Heart left ventricle (tissue), 16 donors: ENCODE measurements at regions not wholly inside any gene's neighbourhood (a gene's known extent, or its start where the extent isn't known, plus 50 kb on each side); places are given as distances from the start of the nearest gene placed in this dataset.

Experiments used
- ATAC-seq, 4 donors: fragments of 200-7000 bp; cut with Tn5 transposase; one replicate each; pipeline ENCODE4 v1.9.1; 2020 to 2022; ENCODE audit warnings: moderate library complexity in 4 of 4, mild to moderate bottlenecking in 3 of 4, moderate number of reproducible peaks in 1 of 4
- DNase-seq, 5 donors: peaks; one replicate each; pipeline ENCODE4 v3.0.0-alpha.2; 2020
- H3K27ac ChIP-seq, 12 donors: fragments of 200-600 bp; sonication (generic) in 4 of 12; one replicate each; pipeline versions ENCODE4 v1.5.0 to v1.8.0; 2016 to 2022; ENCODE audit warnings: mild to moderate bottlenecking in 2 of 12
- H3K27me3 ChIP-seq, 9 donors: fragments of 200-600 bp; sonication (generic) in 2 of 9; one replicate each; pipeline versions ENCODE4 v1.5.1 to v1.8.0; 2016 to 2022; ENCODE audit warnings: mild to moderate bottlenecking in 3 of 9
- H3K36me3 ChIP-seq, 9 donors: fragments of 200-600 bp; sonication (generic) in 2 of 9; one replicate each; pipeline versions ENCODE4 v1.5.0 to v1.8.0; 2018 to 2022; ENCODE audit warnings: mild to moderate bottlenecking in 2 of 9
- H3K4me1 ChIP-seq, 12 donors: fragments of 200-600 bp; sonication (generic) in 4 of 12; one replicate each; pipeline versions ENCODE4 v1.5.0 to v1.8.0; 2016 to 2022; ENCODE audit warnings: mild to moderate bottlenecking in 3 of 12
- H3K4me3 ChIP-seq, 12 donors: fragments of 200-600 bp; sonication (generic) in 4 of 12; one replicate each; pipeline versions ENCODE4 v1.5.0 to v1.8.0; 2017 to 2022; ENCODE audit warnings: mild to moderate bottlenecking in 9 of 12, moderate library complexity in 4 of 12
- H3K9me3 ChIP-seq, 12 donors: fragments of 200-600 bp; sonication (generic) in 4 of 12; one replicate each; pipeline versions ENCODE4 v1.5.0 to v1.8.0; 2016 to 2022; ENCODE audit warnings: mild to moderate bottlenecking in 1 of 12
- CTCF ChIP-seq, 12 donors: fragments of 200-600 bp; sonication (generic) in 4 of 12; IDR thresholded peaks; one replicate each; pipeline versions ENCODE4 v1.5.0 to v1.8.0; 2018 to 2022; ENCODE audit warnings: antibody characterized with exemption in 12 of 12, mild to moderate bottlenecking in 5 of 12
- POLR2A ChIP-seq, 2 donors: fragments of 450-650 bp; IDR thresholded peaks; one replicate each; pipeline ENCODE4 v1.6.1; 2017; ENCODE audit warnings: antibody characterized with exemption in 2 of 2, mild to moderate bottlenecking in 2 of 2, moderate library complexity in 2 of 2
- WGBS, 4 donors: extraction: QIAGEN DNeasy Blood & Tissue Kit in 2 of 4; methylation state at CpG; one replicate each; pipeline versions ENCODE4 v1.1.5 to v1.1.7; 2013 to 2018; 5-methylcytosine and 5-hydroxymethylcytosine counted together
- intact Hi-C, 10 donors: fragments of 100-400 bp; cut with DNase I; formaldehyde crosslinking; loops; one replicate each; pipeline versions ENCODE4 v1.11.1 to v1.14.2; 2022
- donor health status: ischemic (EF 13 %, LVEDD 7.1; RV severe dilation, severe dysfunction).
- donor health status: healthy with polysubstance abuse.
- donor health status: DM: no; HTN: yes; CAD: no.
- donor health status: DM: no; HTN: no; CAD: no.
- donor health status: ischemic (EF 25% LVEDD 6.9; RV normal size, moderate dysfunction).
- donor health status: ischemic (EF 25% LVEDD 5.7; RV mildly dilated, moderate dysfunction).
- donor health status: healthy.
- donor health status: DM: yes; HTN: yes; CAD: no.
- donor health status: ischemic (EF 35%, LVEDD 5.7; RV mildly dilated, moderate dysfunction).
- donor health status: nonischemic (EF 11% LVEDD 7.7; RV severe dilation, severe dysfunction).
- donor health status: DM: yes; HTN: yes; CAD: no.
- donor health status: PGD.
- donor health status: ischemic (EF 29% LVEDD 5.4; RV normal size, mild dysfunction).
- donor health status: nonischemic (EF 23%, LVEDD 6.1; RV moderate dilation, normal function).

GRCh38 chr2:164243315-164243714, 378.0 kb downstream of the GRB14 start:
- no peaks in the 10 kb centered on the region for H3K9me3 ChIP-seq
- no peak overlapping the region for H3K27ac ChIP-seq
- intact Hi-C loops: no loop called here
- TF ChIP-seq POLR2A (IDR thresholded peaks at IDR 0.05): no peak
- no peak for TF ChIP-seq CTCF (IDR thresholded peaks at IDR 0.05)
- H3K36me3 ChIP-seq: no peaks in the 10 kb centered on the region
- H3K4me3 ChIP-seq: no peak overlapping the region
- DNase-seq (no peak), ATAC-seq (no peak)
- no peaks in the 10 kb centered on the region for H3K4me1 ChIP-seq
- H3K27me3 ChIP-seq: no peaks in the 10 kb centered on the region

DNA sequence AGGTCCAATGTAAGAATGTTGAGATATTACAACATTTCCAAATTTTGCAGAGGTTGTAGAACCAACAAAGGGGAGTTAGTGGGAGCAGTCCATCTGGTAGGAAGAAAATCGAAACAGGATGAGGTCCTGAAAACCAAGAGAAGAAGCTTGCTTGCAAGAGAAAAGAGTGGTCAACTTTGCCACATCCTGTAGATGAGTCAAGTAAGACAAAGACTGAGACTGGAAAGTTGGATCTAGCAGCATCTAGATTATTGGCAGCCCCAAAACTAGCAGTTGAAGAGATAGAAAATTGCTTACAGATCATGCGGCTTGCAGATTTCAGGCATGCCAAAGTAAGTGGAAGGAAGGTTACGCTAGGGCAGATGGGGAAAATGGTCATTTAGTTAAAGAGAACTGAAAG, 378.9 kb downstream of the GRB14 start:
- DNase-seq (no peak), ATAC-seq (no peak)
- H3K4me3 ChIP-seq: no peak overlapping the region
- H3K36me3 ChIP-seq: no peaks in the 10 kb centered on the region
- intact Hi-C loops: no loop called here
- H3K9me3 ChIP-seq: no peaks in the 10 kb centered on the region
- no peaks in the 10 kb centered on the region for H3K27me3 ChIP-seq
- H3K27ac ChIP-seq: no peak overlapping the region
- no peaks in the 10 kb centered on the region for H3K4me1 ChIP-seq
- 86 to 90% (median 86%) methylated on average over 3 of the region's 3 CpGs for WGBS, 4 donors
- no peak for TF ChIP-seq CTCF (IDR thresholded peaks at IDR 0.05)
- no peak for TF ChIP-seq POLR2A (IDR thresholded peaks at IDR 0.05)

- ATAC-seq: no peak
- TF ChIP-seq CTCF (IDR thresholded peaks at IDR 0.05) (no peak), POLR2A (IDR thresholded peaks at IDR 0.05) (no peak)
These were observed 387.2 kb downstream of the GRB14 start for GRCh38 chr2:164234074-164234473.

DNA sequence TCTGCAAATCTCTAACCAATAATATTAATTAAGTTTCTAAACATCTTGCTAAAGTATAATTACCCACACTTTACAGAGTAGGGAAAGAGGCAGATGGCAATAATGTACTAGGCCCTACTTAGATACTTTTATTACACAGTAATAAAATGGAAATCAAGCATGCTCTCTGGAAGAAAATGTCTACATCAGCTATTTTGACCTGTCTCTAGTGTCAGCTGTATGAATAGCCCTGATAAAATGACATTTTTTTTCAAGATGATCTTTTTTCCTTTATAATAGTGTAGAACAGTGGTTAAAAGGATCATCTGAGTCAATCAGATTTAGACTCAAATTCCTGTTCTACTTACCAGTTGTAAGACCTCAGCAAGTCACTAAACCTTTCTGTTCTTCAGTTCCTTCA, 397.3 kb downstream of the GRB14 start:
- H3K27me3 ChIP-seq: no peaks in the 10 kb centered on the region
- intact Hi-C loops: no loop called here
- H3K4me1 ChIP-seq: no peaks in the 10 kb centered on the region
- ATAC-seq (no peak), DNase-seq (no peak)
- no peaks in the 10 kb centered on the region for H3K9me3 ChIP-seq
- H3K36me3 ChIP-seq: no peaks in the 10 kb centered on the region
- TF ChIP-seq CTCF (IDR thresholded peaks at IDR 0.05): no peak
- no peak for TF ChIP-seq POLR2A (IDR thresholded peaks at IDR 0.05)
- no peak overlapping the region for H3K4me3 ChIP-seq
- H3K27ac ChIP-seq: no peak overlapping the region

More at GRCh38 chr2:164234074-164234473, 387.2 kb downstream of the GRB14 start:
- Histone ChIP-seq H3K36me3 (no peaks in the 10 kb centered on the region), H3K27me3 (no peaks in the 10 kb centered on the region), H3K9me3 (no peaks in the 10 kb centered on the region), H3K4me1 (no peaks in the 10 kb centered on the region), H3K27ac (no peak overlapping the region), H3K4me3 (no peak overlapping the region)
- no peak for DNase-seq
- WGBS, 4 donors: 85 to 86% (median 85%) methylated on average over 1 of the region's 1 CpG
- intact Hi-C loops: no loop called here
